Prostate gland (tissue), 2 donors: ENCODE measurements at regions not wholly inside any gene's neighbourhood (a gene's known extent, or its start where the extent isn't known, plus 50 kb on each side); places are given as distances from the start of the nearest gene placed in this dataset.

ENCODE experiments used
- DNase-seq: peaks from one replicate; pipeline ENCODE4 v3.0.0-alpha.2; 2019; ENCODE audit warnings: low spot score
- H3K27ac ChIP-seq, 2 donors: fragments of 200-600 bp; sonication (generic); 2 replicates each; pipeline ENCODE4 v1.5.1; 2017 to 2019
- H3K27me3 ChIP-seq: fragments of 200-600 bp; sonication (generic); replicated peaks from 2 replicates; pipeline ENCODE4 v1.5.1; 2019; ENCODE audit not compliant: insufficient read depth
- H3K36me3 ChIP-seq, 2 donors: fragments of 200-600 bp; sonication (generic); 1 replicate in 1 of 2; 2 replicates in 1 of 2; pipeline versions ENCODE4 v1.5.1 to v1.8.1; 2017 to 2019
- H3K4me1 ChIP-seq: fragments of 200-600 bp; sonication (generic); replicated peaks from 2 replicates; pipeline ENCODE4 v1.5.1; 2019
- H3K4me3 ChIP-seq, 2 donors: fragments of 200-600 bp; sonication (generic); 2 replicates each; pipeline ENCODE4 v1.5.1; 2017 to 2019
- H3K9me3 ChIP-seq: fragments of 200-600 bp; sonication (generic); 2 replicates; pipeline ENCODE4 v1.5.1; 2017
- CTCF ChIP-seq, 4 experiments: fragments of 200-600 bp in 2 of 4; fragments of 450-650 bp in 2 of 4; sonication (generic) in 2 of 4; IDR thresholded peaks; 1 replicate in 3 of 4; 2 replicates in 1 of 4; pipeline ENCODE4 v1.5.1; 2016 to 2019; ENCODE audit warnings: antibody characterized with exemption in 4 of 4, mild to moderate bottlenecking in 2 of 4, moderate library complexity in 2 of 4
- POLR2A ChIP-seq: fragments of 450-650 bp; IDR thresholded peaks from one replicate; pipeline ENCODE4 v1.6.1; 2016; ENCODE audit warnings: antibody characterized with exemption, mild to moderate bottlenecking
- POLR2AphosphoS5 ChIP-seq: sonication (generic); formaldehyde crosslinking; IDR thresholded peaks from one replicate; pipeline ENCODE4 v1.6.1; 2017; ENCODE audit warnings: antibody characterized with exemption
- WGBS: methylation state at CpG from one replicate; pipeline ENCODE4 v1.1.5; 2018; 5-methylcytosine and 5-hydroxymethylcytosine counted together
- intact Hi-C: fragments of 100-400 bp; cut with DNase I; formaldehyde crosslinking; loops from one replicate; pipeline ENCODE4 v1.14.2; 2022

- intact Hi-C loops: no loop called here
- no peaks in the 10 kb centered on the region for H3K4me1 ChIP-seq
- TF ChIP-seq POLR2AphosphoS5 (no peak), POLR2A (no peak), CTCF (IDR thresholded peaks at IDR 0.05) (no peak)
- no peak for DNase-seq
- peaks cover 0 to 2% of the 10 kb centered on the region in 2 donors for H3K36me3 ChIP-seq
- H3K4me3 ChIP-seq: no peak overlapping the region
- 97% methylated on average over 1 of the region's 1 CpG for WGBS
- no peaks in the 10 kb centered on the region for H3K9me3 ChIP-seq
- H3K27ac ChIP-seq: no peak overlapping the region
- no peaks in the 10 kb centered on the region for H3K27me3 ChIP-seq
Measured at GRCh38 chr6:144474290-144474689, 189.2 kb downstream of the UTRN start.

- DNase-seq: no peak
- no peaks in the 10 kb centered on the region for H3K9me3 ChIP-seq
- TF ChIP-seq CTCF (IDR thresholded peaks at IDR 0.05) (no peak), POLR2A (no peak), POLR2AphosphoS5 (no peak)
- no peak overlapping the region for H3K4me3 ChIP-seq
- no peaks in the 10 kb centered on the region for H3K27me3 ChIP-seq
- intact Hi-C loops: no loop called here
- peaks cover 0 to 2% of the 10 kb centered on the region in 2 donors for H3K36me3 ChIP-seq
- no peaks in the 10 kb centered on the region for H3K4me1 ChIP-seq
- no peak overlapping the region for H3K27ac ChIP-seq
Measured at GRCh38 chr6:144474904-144475303, 189.8 kb downstream of the UTRN start.

- H3K27me3 ChIP-seq: no peaks in the 10 kb centered on the region
- no peaks in the 10 kb centered on the region for H3K9me3 ChIP-seq
- no peak for DNase-seq
- no peaks in the 10 kb centered on the region for H3K4me1 ChIP-seq
- H3K4me3 ChIP-seq: no peak overlapping the region
- H3K27ac ChIP-seq: no peak overlapping the region
- TF ChIP-seq POLR2AphosphoS5 (no peak), POLR2A (no peak), CTCF (IDR thresholded peaks at IDR 0.05) (no peak)
- peaks cover 0 to 2% of the 10 kb centered on the region in 2 donors for H3K36me3 ChIP-seq
- intact Hi-C loops: no loop called here
Measured at GRCh38 chr6:144475411-144475810, 190.3 kb downstream of the UTRN start.

GRCh38 chr6:144476286-144476685 is 191.2 kb downstream of the UTRN start:
- no peaks in the 10 kb centered on the region for H3K27me3 ChIP-seq
- H3K4me3 ChIP-seq: no peak overlapping the region
- 92% methylated on average over 3 of the region's 3 CpGs for WGBS
- no peak for TF ChIP-seq CTCF (IDR thresholded peaks at IDR 0.05)
- no peak for TF ChIP-seq POLR2AphosphoS5
- no peak for TF ChIP-seq POLR2A
- no peaks in the 10 kb centered on the region for H3K4me1 ChIP-seq
- no peaks in the 10 kb centered on the region for H3K9me3 ChIP-seq
- DNase-seq: no peak
- intact Hi-C loops: no loop called here
- H3K36me3 ChIP-seq: peaks cover 0 to 2% of the 10 kb centered on the region in 2 donors
- H3K27ac ChIP-seq: no peak overlapping the region

GRCh38 chr6:144477396-144477795 is 192.3 kb downstream of the UTRN start:
- H3K27ac ChIP-seq: no peak overlapping the region
- DNase-seq: no peak
- intact Hi-C loops: no loop called here
- no peaks in the 10 kb centered on the region for H3K4me1 ChIP-seq
- 93% methylated on average over 1 of the region's 1 CpG for WGBS
- H3K4me3 ChIP-seq: no peak overlapping the region
- TF ChIP-seq CTCF (IDR thresholded peaks at IDR 0.05) (no peak), POLR2AphosphoS5 (no peak), POLR2A (no peak)
- H3K36me3 ChIP-seq: peaks cover 0 to 2% of the 10 kb centered on the region in 2 donors
- H3K27me3 ChIP-seq: no peaks in the 10 kb centered on the region
- H3K9me3 ChIP-seq: no peaks in the 10 kb centered on the region
